Type B pancreatic cell (in vitro differentiated cells): ENCODE measurements at regions not wholly inside any gene's neighbourhood (a gene's known extent, or its start where the extent isn't known, plus 50 kb on each side); places are given as distances from the start of the nearest gene placed in this dataset.
A peak's percentile ranks its signal among the peaks of the same experiment; 100 is the strongest.

Source experiments
- DNase-seq: peaks from one replicate; pipeline ENCODE4 v3.0.0; 2021; ENCODE audit warnings: mixed read lengths; ENCODE audit not compliant: unreplicated experiment; ENCODE audit errors: extremely low spot score
- H3K27ac Mint-ChIP-seq: 2 replicates; pipeline ENCODE4 v1.8.0; 2021; ENCODE audit warnings: mild to moderate bottlenecking, mixed read lengths
- H3K27me3 Mint-ChIP-seq: 2 replicates; pipeline ENCODE4 v1.8.0; 2021; ENCODE audit warnings: mixed read lengths
- H3K36me3 Mint-ChIP-seq: 2 replicates; pipeline ENCODE4 v1.8.0; 2021; ENCODE audit warnings: mixed read lengths
- H3K4me1 Mint-ChIP-seq: one replicate; pipeline ENCODE4 v1.8.0; 2021; ENCODE audit warnings: mixed read lengths; ENCODE audit not compliant: unreplicated experiment
- H3K4me3 Mint-ChIP-seq: 2 replicates; pipeline ENCODE4 v1.8.0; 2021; ENCODE audit warnings: mild to moderate bottlenecking, mixed read lengths
- H3K9me3 Mint-ChIP-seq: 2 replicates; pipeline ENCODE4 v1.8.0; 2021; ENCODE audit warnings: mixed read lengths
- CTCF ChIP-seq: fragments of 200-600 bp; sonication (generic); conservative IDR thresholded peaks from 2 replicates; pipeline ENCODE4 v1.5.0; 2021; ENCODE audit warnings: antibody characterized with exemption, mild to moderate bottlenecking

- H3K27ac Mint-ChIP-seq, result no peak overlapping the region
- no peak overlapping the region for H3K4me3 Mint-ChIP-seq
- peaks cover 4% of the 10 kb centered on the region for H3K9me3 Mint-ChIP-seq
- no peaks in the 10 kb centered on the region for H3K27me3 Mint-ChIP-seq
- H3K4me1 Mint-ChIP-seq, result no peaks in the 10 kb centered on the region
- no peaks in the 10 kb centered on the region for H3K36me3 Mint-ChIP-seq
- no peak for TF ChIP-seq CTCF
- DNase-seq, result no peak
Measured at GRCh38 chr13:80284290-80284689, 56.6 kb downstream of the SPRY2 start.

- Mint-ChIP-seq H3K4me1 (no peaks in the 10 kb centered on the region), H3K9me3 (peaks cover 4% of the 10 kb centered on the region), H3K27ac (no peak overlapping the region), H3K4me3 (no peak overlapping the region), H3K27me3 (no peaks in the 10 kb centered on the region), H3K36me3 (no peaks in the 10 kb centered on the region)
- no peak for TF ChIP-seq CTCF
- no peak for DNase-seq
Measured at GRCh38 chr13:80278706-80279105, 62.2 kb downstream of the SPRY2 start.

GRCh38 chr13:80276371-80277289 is 64.3 kb downstream of the SPRY2 start:
- Mint-ChIP-seq H3K4me1 (no peaks in the 10 kb centered on the region), H3K27ac (peak overlapping the region; percentile 51), H3K36me3 (no peaks in the 10 kb centered on the region), H3K9me3 (no peaks in the 10 kb centered on the region), H3K4me3 (no peak overlapping the region), H3K27me3 (no peaks in the 10 kb centered on the region)
- peak; percentile 70 for TF ChIP-seq CTCF
- DNase-seq, result no peak

- Mint-ChIP-seq H3K27ac (no peak overlapping the region), H3K9me3 (no peaks in the 10 kb centered on the region), H3K4me3 (no peak overlapping the region), H3K36me3 (no peaks in the 10 kb centered on the region), H3K27me3 (no peaks in the 10 kb centered on the region), H3K4me1 (no peaks in the 10 kb centered on the region)
- DNase-seq, result no peak
- TF ChIP-seq CTCF, result no peak
Measured at GRCh38 chr13:80274643-80275042, 66.3 kb downstream of the SPRY2 start.

- Mint-ChIP-seq H3K27me3 (no peaks in the 10 kb centered on the region), H3K4me3 (no peak overlapping the region), H3K27ac (no peak overlapping the region), H3K9me3 (no peaks in the 10 kb centered on the region), H3K4me1 (no peaks in the 10 kb centered on the region), H3K36me3 (no peaks in the 10 kb centered on the region)
- TF ChIP-seq CTCF, result no peak
- no peak for DNase-seq
Measured at GRCh38 chr13:80273718-80274117, 67.2 kb downstream of the SPRY2 start.
